ENCODE measurements at regions not wholly inside any gene's neighbourhood (a gene's known extent, or its start where the extent isn't known, plus 50 kb on each side); places are given as distances from the start of the nearest gene placed in this dataset.

DNA sequence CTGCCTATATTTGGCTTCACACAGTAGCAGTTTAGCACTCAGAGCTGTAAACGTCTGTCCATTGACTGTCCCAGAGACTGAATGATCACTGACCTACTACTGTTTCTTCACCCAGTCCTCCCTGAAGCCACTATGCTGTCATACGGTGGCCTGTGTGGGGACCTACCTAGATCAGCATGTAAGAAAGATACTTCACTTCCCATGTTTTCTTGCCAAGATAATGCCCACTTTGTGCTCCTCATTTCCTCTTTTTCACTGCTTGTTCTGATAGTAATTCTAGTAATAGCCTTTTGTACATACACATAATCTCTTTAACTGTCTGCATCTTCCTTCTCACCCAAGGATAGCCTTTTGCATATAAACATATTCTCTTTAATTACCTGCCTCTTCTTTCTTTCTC, 109.9 kb upstream of the TIAM2 start:
- TF ChIP-seq TP53 (CRISPR knock-in tag; IDR thresholded peaks at IDR 0.05), result no peak
- no peak for TF ChIP-seq PHF8 (IDR thresholded peaks at IDR 0.05; ENCODE audit: borderline replicate concordance, low read depth)
- TF ChIP-seq RFX5 (IDR thresholded peaks at IDR 0.05), result no peak
- TF ChIP-seq, protein P1, sequence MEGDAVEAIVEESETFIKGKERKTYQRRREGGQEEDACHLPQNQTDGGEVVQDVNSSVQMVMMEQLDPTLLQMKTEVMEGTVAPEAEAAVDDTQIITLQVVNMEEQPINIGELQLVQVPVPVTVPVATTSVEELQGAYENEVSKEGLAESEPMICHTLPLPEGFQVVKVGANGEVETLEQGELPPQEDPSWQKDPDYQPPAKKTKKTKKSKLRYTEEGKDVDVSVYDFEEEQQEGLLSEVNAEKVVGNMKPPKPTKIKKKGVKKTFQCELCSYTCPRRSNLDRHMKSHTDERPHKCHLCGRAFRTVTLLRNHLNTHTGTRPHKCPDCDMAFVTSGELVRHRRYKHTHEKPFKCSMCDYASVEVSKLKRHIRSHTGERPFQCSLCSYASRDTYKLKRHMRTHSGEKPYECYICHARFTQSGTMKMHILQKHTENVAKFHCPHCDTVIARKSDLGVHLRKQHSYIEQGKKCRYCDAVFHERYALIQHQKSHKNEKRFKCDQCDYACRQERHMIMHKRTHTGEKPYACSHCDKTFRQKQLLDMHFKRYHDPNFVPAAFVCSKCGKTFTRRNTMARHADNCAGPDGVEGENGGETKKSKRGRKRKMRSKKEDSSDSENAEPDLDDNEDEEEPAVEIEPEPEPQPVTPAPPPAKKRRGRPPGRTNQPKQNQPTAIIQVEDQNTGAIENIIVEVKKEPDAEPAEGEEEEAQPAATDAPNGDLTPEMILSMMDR (IDR thresholded peaks at IDR 0.05), result no peak
- TF ChIP-seq BHLHE40 (IDR thresholded peaks at IDR 0.05; ENCODE audit: low read depth, low read length), result no peak
- no peak for TF ChIP-seq CHD4 (IDR thresholded peaks at IDR 0.05; ENCODE audit: borderline replicate concordance)
- TF ChIP-seq RAD21 (conservative IDR thresholded peaks at IDR 0.05 in 1 of 2, IDR thresholded peaks at IDR 0.05 in 1 of 2), result no peak
- no peak for TF ChIP-seq ESRRA (IDR thresholded peaks at IDR 0.05; ENCODE audit: borderline replicate concordance, low read length)
- TF ChIP-seq SMC3 (IDR thresholded peaks at IDR 0.05), result no peak
- TF ChIP-seq EP300 (IDR thresholded peaks at IDR 0.05), result no peak
